ENCODE measurements at regions not wholly inside any gene's neighbourhood (a gene's known extent, or its start where the extent isn't known, plus 50 kb on each side); places are given as distances from the start of the nearest gene placed in this dataset.

DNA sequence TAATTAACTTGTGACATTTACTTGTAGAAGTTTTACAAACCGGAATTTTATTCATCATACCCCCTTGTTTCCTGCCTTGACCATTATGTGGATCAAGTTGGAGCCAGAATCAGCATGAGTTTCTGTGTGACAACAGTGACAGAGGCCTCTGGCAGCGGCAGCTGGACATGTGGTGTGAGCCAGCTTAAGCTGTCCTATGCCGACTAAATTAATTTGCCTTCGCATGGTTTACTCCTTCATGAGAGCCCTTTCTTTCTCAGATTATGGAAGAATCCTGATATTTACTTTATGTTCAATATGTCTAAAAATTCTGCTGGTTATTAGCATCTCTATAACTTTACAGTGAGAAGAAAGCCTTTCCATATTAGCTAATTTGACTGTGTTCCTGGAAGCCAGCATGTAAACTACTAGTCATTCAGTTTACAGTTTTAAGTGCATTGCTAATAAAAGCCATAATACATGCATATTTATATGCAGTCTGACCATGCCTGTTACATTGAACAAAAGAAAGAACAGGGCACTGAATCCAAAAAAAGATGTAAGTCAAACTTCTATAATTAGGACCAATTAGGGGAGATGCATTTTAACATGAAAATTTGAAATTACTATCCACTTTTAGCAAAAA, 495.8 kb upstream of the ACVR2A start:
- no peak for TF ChIP-seq CTCF (IDR thresholded peaks at IDR 0.05; ENCODE audit: insufficient read depth, low read depth, low read length)
- no peak for TF ChIP-seq EZH2 (IDR thresholded peaks at IDR 0.05; ENCODE audit: insufficient read depth, low read length)

Data from astrocyte (in vitro differentiated cells and primary cell).